Endothelial cell of umbilical vein (primary cell): ENCODE measurements at regions not wholly inside any gene's neighbourhood (a gene's known extent, or its start where the extent isn't known, plus 50 kb on each side); places are given as distances from the start of the nearest gene placed in this dataset.

Experiments
- BruUV-seq: library from RNA; stranded (reverse); fragments of 400-500 nt; replicated peaks from 2 replicates; lab custom pipeline; 2021; lab: Mats Ljungman, UMichigan
- CTCF ChIA-PET: fragments of 300-600, 350-600 bp; sonication (Branson Sonifier 250); formaldehyde crosslinking; loops from one replicate; lab custom pipeline; 2021; ENCODE audit warnings: antibody characterized with exemption, inconsistent platforms; lab: Charles Lee
- POLR2A ChIA-PET: fragments of 300-600, 350-600 bp; sonication (Branson Sonifier 250); formaldehyde crosslinking; loops from one replicate; lab custom pipeline; 2021; ENCODE audit warnings: antibody characterized with exemption, inconsistent platforms; lab: Charles Lee
- DNase-seq: peaks from one replicate; pipeline ENCODE4 v3.0.0-alpha.2; 2011; ENCODE audit warnings: low read depth, low spot score
- FAIRE-seq: peaks from 2 replicates; lab custom pipeline; 2011; peaks lifted over from hg19 to GRCh38; lab: Jason Lieb, UNC
- H2AFZ ChIP-seq: 2 replicates; pipeline ENCODE4 v1.6.0; 2012; ENCODE audit warnings: low read depth, low read length, control low read depth, inconsistent platforms
- H3K27ac ChIP-seq: 2 replicates; pipeline ENCODE4 v1.5.1; 2011; ENCODE audit warnings: low read depth, mild to moderate bottlenecking, control low read depth, low read length, moderate library complexity; ENCODE audit not compliant: insufficient read depth
- H3K27me3 ChIP-seq, 2 experiments: 2 replicates each; pipeline versions ENCODE4 v1.6.0 to v1.6.1; 2011; ENCODE audit warnings: low read length in 2 of 2, mixed read lengths in 1 of 2; ENCODE audit not compliant: control insufficient read depth in 2 of 2, insufficient read depth in 2 of 2
- H3K36me3 ChIP-seq, 2 experiments: 2 replicates in 1 of 2; 3 replicates in 1 of 2; pipeline ENCODE4 v1.5.1; 2011; ENCODE audit warnings: low read length in 2 of 2, mild to moderate bottlenecking in 1 of 2, moderate library complexity in 1 of 2; ENCODE audit not compliant: control insufficient read depth in 2 of 2, insufficient read depth in 2 of 2; ENCODE audit errors: extremely low read depth in 1 of 2
- H3K4me1 ChIP-seq: 3 replicates; pipeline ENCODE4 v1.5.1; 2011; ENCODE audit warnings: mild to moderate bottlenecking, low read length; ENCODE audit not compliant: control insufficient read depth, insufficient read depth; ENCODE audit errors: extremely low read depth
- H3K4me2 ChIP-seq: 2 replicates; pipeline ENCODE4 v1.6.1; 2011; ENCODE audit warnings: low read length, control low read depth, mixed read lengths; ENCODE audit not compliant: insufficient read depth
- H3K4me3 ChIP-seq, 3 experiments: fragments of 200-600 bp in 1 of 3; sonication (generic), shearing (Covaris generic) in 1 of 3; replicated peaks in 1 of 3; 2 replicates each; pipeline ENCODE4 v1.5.1; 2011 to 2016; ENCODE audit warnings: control low read depth in 3 of 3, low read length in 3 of 3, mild to moderate bottlenecking in 2 of 3, inconsistent platforms in 1 of 3, low read depth in 1 of 3, moderate library complexity in 1 of 3; ENCODE audit not compliant: insufficient read depth in 1 of 3
- H3K79me2 ChIP-seq: 2 replicates; pipeline ENCODE4 v1.6.0; 2012; ENCODE audit warnings: low read length, inconsistent platforms; ENCODE audit not compliant: control insufficient read depth, insufficient read depth
- H3K9ac ChIP-seq: replicated peaks from 2 replicates; pipeline ENCODE3; 2011; ENCODE audit warnings: low read length, control low read depth; ENCODE audit not compliant: insufficient read depth; ENCODE audit errors: extremely low read depth
- H3K9me1 ChIP-seq: replicated peaks from 3 replicates; pipeline ENCODE4 v1.6.0; 2011; ENCODE audit warnings: mild to moderate bottlenecking, low read length; ENCODE audit not compliant: control insufficient read depth, insufficient read depth; ENCODE audit errors: extremely low read depth
- H3K9me3 ChIP-seq: replicated peaks from 2 replicates; pipeline ENCODE4 v1.5.1; 2012; ENCODE audit warnings: low read length, inconsistent platforms; ENCODE audit not compliant: control insufficient read depth, insufficient read depth
- H4K20me1 ChIP-seq: replicated peaks from 2 replicates; pipeline ENCODE3; 2011; ENCODE audit warnings: mild to moderate bottlenecking, low read length; ENCODE audit not compliant: control insufficient read depth, insufficient read depth; ENCODE audit errors: extremely low read depth
- EZH2 ChIP-seq: IDR thresholded peaks from 2 replicates; pipeline ENCODE4 v1.6.1; 2012; ENCODE audit warnings: borderline replicate concordance, low read depth, mild to moderate bottlenecking, moderate library complexity, low read length, inconsistent platforms; ENCODE audit not compliant: severe bottlenecking
- FOS ChIP-seq: IDR thresholded peaks from 2 replicates; pipeline ENCODE4 v1.6.1; 2011; ENCODE audit warnings: mild to moderate bottlenecking, low read length, moderate library complexity, borderline replicate concordance; ENCODE audit not compliant: insufficient read depth
- GATA2 ChIP-seq: IDR thresholded peaks from 2 replicates; pipeline ENCODE4 v1.7.0; 2011; ENCODE audit warnings: low read depth, mild to moderate bottlenecking, moderate library complexity, mixed read lengths, low read length; ENCODE audit not compliant: insufficient read length, insufficient read depth
- JUN ChIP-seq: IDR thresholded peaks from 2 replicates; pipeline ENCODE4 v1.6.1; 2011; ENCODE audit warnings: borderline replicate concordance, low read depth; ENCODE audit not compliant: insufficient read length, insufficient read depth
- MYC ChIP-seq: IDR thresholded peaks from one replicate; pipeline ENCODE4 v1.6.1; 2011; ENCODE audit warnings: mild to moderate bottlenecking, low read depth, low read length
- POLR2A ChIP-seq: IDR thresholded peaks from 2 replicates; pipeline ENCODE4 v1.6.1; 2012; ENCODE audit warnings: low read depth, mild to moderate bottlenecking, control low read depth, low read length
- POLR2AphosphoS5 ChIP-seq: IDR thresholded peaks from 2 replicates; pipeline ENCODE4 v1.6.1; 2012; ENCODE audit warnings: low read depth, mild to moderate bottlenecking, control low read depth, low read length, moderate library complexity; ENCODE audit not compliant: insufficient read depth
- dilution Hi-C: fragments of 300-500 bp; cut with MboI; formaldehyde crosslinking; loops from one replicate; pipeline ENCODE4 v1.15.0; 2019; ENCODE audit warnings: low sequenced_read_pairs; ENCODE audit not compliant: extremely low pct_ligation_motif_present
- intact Hi-C: fragments of 100-400 bp; cut with micrococcal nuclease; formaldehyde crosslinking; loops from one replicate; pipeline ENCODE4 v1.10.0; 2022
- TF ChIP-seq, protein P1 (sequence below): IDR thresholded peaks from 2 replicates; pipeline ENCODE4 v1.6.1; 2011; ENCODE audit not compliant: insufficient read depth, insufficient read length
- TF ChIP-seq, protein P2 (sequence below), 2 donors: IDR thresholded peaks; 1 replicate in 1 of 2; 2 replicates in 1 of 2; pipeline ENCODE4 v1.5.1; 2011; ENCODE audit warnings: low read length in 2 of 2, mild to moderate bottlenecking in 2 of 2, moderate library complexity in 2 of 2, control low read depth in 1 of 2, inconsistent platforms in 1 of 2, low read depth in 1 of 2; ENCODE audit not compliant: insufficient read depth in 1 of 2; ENCODE audit errors: extremely low read depth in 1 of 2

- CTCF ChIA-PET = no interaction called here
- FAIRE-seq = no peak
- Histone ChIP-seq H3K36me3 (no peaks in the 10 kb centered on the region), H3K9me1 (no peaks in the 10 kb centered on the region), H3K27me3 (peaks cover 4 to 5% of the 10 kb centered on the region in 2 experiments), H3K79me2 (no peaks in the 10 kb centered on the region), H3K4me2 (no peak overlapping the region), H3K4me3 (no peak overlapping the region), H2AFZ (no peak overlapping the region), H3K4me1 (no peaks in the 10 kb centered on the region), H3K9ac (no peak overlapping the region), H4K20me1 (no peaks in the 10 kb centered on the region), H3K27ac (no peak overlapping the region), H3K9me3 (no peaks in the 10 kb centered on the region)
- TF ChIP-seq EZH2 (no peak), MYC (no peak), POLR2AphosphoS5 (no peak), FOS (no peak), JUN (no peak), GATA2 (no peak), POLR2A (no peak)
- TF ChIP-seq, protein P1, sequence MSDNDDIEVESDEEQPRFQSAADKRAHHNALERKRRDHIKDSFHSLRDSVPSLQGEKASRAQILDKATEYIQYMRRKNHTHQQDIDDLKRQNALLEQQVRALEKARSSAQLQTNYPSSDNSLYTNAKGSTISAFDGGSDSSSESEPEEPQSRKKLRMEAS = no peak
- TF ChIP-seq, protein P2, sequence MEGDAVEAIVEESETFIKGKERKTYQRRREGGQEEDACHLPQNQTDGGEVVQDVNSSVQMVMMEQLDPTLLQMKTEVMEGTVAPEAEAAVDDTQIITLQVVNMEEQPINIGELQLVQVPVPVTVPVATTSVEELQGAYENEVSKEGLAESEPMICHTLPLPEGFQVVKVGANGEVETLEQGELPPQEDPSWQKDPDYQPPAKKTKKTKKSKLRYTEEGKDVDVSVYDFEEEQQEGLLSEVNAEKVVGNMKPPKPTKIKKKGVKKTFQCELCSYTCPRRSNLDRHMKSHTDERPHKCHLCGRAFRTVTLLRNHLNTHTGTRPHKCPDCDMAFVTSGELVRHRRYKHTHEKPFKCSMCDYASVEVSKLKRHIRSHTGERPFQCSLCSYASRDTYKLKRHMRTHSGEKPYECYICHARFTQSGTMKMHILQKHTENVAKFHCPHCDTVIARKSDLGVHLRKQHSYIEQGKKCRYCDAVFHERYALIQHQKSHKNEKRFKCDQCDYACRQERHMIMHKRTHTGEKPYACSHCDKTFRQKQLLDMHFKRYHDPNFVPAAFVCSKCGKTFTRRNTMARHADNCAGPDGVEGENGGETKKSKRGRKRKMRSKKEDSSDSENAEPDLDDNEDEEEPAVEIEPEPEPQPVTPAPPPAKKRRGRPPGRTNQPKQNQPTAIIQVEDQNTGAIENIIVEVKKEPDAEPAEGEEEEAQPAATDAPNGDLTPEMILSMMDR (IDR thresholded peaks at IDR 0.05; ENCODE audit: extremely low read depth in 1 of 2, insufficient read depth in 1 of 2, low read depth in 1 of 2, low read length in 2 of 2) = no peak
- intact Hi-C loops (no loop called here), dilution Hi-C loops (no loop called here)
- no TSS peak for BruUV-seq
- POLR2A ChIA-PET = no interaction called here
- no peak for DNase-seq
Measured at GRCh38 chr20:17863209-17863576, 105.4 kb downstream of the SNX5 start.
